Glutamatergic neuron (in vitro differentiated cells): ENCODE measurements at regions not wholly inside any gene's neighbourhood (a gene's known extent, or its start where the extent isn't known, plus 50 kb on each side); places are given as distances from the start of the nearest gene placed in this dataset.

Experiments
- DNase-seq: peaks from one replicate; pipeline ENCODE4 v3.0.0; 2022
- H3K27ac Mint-ChIP-seq: one replicate; pipeline ENCODE4 v1.8.0; 2020; ENCODE audit warnings: mild to moderate bottlenecking, mixed read lengths, inconsistent platforms; ENCODE audit not compliant: unreplicated experiment
- H3K27me3 Mint-ChIP-seq: one replicate; pipeline ENCODE4 v1.8.0; 2020; ENCODE audit warnings: mild to moderate bottlenecking, moderate library complexity, mixed read lengths, inconsistent platforms; ENCODE audit not compliant: unreplicated experiment
- H3K36me3 Mint-ChIP-seq: one replicate; pipeline ENCODE4 v1.8.0; 2020; ENCODE audit warnings: mild to moderate bottlenecking, mixed read lengths, inconsistent platforms; ENCODE audit not compliant: unreplicated experiment
- H3K4me1 Mint-ChIP-seq: one replicate; pipeline ENCODE4 v1.8.0; 2020; ENCODE audit warnings: mild to moderate bottlenecking, low read depth, mixed read lengths, inconsistent platforms; ENCODE audit not compliant: unreplicated experiment
- H3K4me3 Mint-ChIP-seq: one replicate; pipeline ENCODE4 v1.8.0; 2020; ENCODE audit warnings: mild to moderate bottlenecking, mixed read lengths, inconsistent platforms; ENCODE audit not compliant: unreplicated experiment
- H3K9me3 Mint-ChIP-seq: one replicate; pipeline ENCODE4 v1.8.0; 2020; ENCODE audit warnings: mild to moderate bottlenecking, moderate library complexity, mixed read lengths, inconsistent platforms; ENCODE audit not compliant: unreplicated experiment
- TF ChIP-seq, protein P1 (sequence below): fragments of 200-600 bp; sonication (generic); IDR thresholded peaks from one replicate; pipeline ENCODE4 v1.5.0; 2021; ENCODE audit not compliant: partially characterized antibody, unreplicated experiment

DNA sequence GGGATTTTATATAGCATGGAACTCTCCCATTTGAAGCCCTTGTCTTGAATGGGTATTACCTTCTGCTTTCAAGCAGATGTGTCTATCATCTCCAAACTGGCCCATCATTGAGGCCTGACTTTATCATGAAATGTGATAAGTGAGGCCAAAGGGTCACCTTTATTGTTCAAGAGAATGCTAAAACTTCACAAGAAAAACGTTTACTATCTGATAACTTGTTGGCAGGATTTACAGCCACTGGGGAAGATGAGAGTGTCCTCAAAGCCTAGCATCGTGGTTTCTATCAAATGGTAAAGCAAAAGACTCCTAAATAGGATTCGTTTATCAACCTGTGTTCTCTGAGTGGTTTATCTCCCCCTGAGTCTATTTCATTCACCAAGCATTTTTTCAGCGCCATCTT is 62.0 kb upstream of the CLMN start:
- Mint-ChIP-seq H3K36me3 (peaks cover 7% of the 10 kb centered on the region), H3K27me3 (peaks cover 2% of the 10 kb centered on the region), H3K4me1 (no peaks in the 10 kb centered on the region), H3K4me3 (no peak overlapping the region), H3K27ac (no peak overlapping the region), H3K9me3 (peaks cover 6% of the 10 kb centered on the region)
- TF ChIP-seq, protein P1, sequence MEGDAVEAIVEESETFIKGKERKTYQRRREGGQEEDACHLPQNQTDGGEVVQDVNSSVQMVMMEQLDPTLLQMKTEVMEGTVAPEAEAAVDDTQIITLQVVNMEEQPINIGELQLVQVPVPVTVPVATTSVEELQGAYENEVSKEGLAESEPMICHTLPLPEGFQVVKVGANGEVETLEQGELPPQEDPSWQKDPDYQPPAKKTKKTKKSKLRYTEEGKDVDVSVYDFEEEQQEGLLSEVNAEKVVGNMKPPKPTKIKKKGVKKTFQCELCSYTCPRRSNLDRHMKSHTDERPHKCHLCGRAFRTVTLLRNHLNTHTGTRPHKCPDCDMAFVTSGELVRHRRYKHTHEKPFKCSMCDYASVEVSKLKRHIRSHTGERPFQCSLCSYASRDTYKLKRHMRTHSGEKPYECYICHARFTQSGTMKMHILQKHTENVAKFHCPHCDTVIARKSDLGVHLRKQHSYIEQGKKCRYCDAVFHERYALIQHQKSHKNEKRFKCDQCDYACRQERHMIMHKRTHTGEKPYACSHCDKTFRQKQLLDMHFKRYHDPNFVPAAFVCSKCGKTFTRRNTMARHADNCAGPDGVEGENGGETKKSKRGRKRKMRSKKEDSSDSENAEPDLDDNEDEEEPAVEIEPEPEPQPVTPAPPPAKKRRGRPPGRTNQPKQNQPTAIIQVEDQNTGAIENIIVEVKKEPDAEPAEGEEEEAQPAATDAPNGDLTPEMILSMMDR, result no peak
- no peak for DNase-seq

DNA sequence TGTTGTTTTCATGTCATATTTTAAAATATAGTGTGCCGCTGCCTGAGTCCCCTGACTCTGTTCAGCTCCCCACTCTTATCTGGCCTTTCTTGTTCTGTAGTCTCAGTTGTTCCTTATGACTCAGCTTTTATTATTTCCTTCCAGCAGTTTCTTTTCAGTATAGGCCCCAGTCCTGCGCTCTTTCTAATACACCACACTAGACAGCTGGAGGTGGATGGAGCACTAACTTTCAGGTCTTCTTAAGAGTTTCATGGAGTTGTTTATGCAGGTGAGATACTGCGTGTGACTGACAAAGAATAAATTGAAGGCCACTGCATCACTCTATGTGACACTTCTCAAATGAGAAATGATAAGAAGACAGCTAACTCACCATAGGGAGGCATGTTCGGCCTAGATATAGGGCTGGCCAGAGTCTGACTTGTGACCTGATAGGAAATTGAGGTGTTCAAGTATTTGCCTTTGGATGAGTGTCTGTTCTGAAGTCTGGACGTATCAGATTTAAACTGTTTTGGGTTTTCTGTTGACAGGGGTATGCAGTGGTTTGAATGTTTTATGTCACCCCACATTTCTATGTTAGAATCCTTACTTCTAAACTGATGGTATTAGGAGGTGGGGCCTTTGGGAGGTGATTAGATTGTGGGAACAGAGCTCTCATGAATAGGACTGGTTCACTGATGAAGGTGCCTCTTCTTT is 60.8 kb upstream of the CLMN start:
- H3K27me3 Mint-ChIP-seq, result peaks cover 2% of the 10 kb centered on the region
- TF ChIP-seq, protein P1, result no peak
- H3K27ac Mint-ChIP-seq, result no peak overlapping the region
- H3K4me1 Mint-ChIP-seq, result no peaks in the 10 kb centered on the region
- H3K4me3 Mint-ChIP-seq, result no peak overlapping the region
- DNase-seq, result no peak
- peaks cover 6% of the 10 kb centered on the region for H3K9me3 Mint-ChIP-seq
- peaks cover 7% of the 10 kb centered on the region for H3K36me3 Mint-ChIP-seq

DNA sequence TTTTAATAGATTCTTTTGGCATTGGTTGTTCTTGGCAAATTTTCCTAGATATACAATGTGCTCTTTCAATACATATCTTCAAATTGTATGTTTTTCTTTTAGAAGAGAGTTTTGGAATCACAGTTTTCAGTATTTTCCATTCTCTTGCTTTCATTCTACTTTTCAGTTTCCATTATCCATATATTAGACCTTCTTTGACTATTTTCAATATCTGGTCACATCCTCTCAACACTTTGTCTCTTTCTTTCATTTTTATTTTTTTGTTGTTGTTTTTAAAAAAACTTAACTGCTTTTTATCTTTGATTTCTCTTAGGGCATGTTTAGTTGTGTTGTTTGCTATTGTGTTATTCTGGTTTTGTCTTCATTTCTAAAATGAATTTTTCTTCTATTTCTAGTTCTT is 59.9 kb upstream of the CLMN start:
- Mint-ChIP-seq H3K4me1 (no peaks in the 10 kb centered on the region), H3K27me3 (no peaks in the 10 kb centered on the region), H3K36me3 (peaks cover 7% of the 10 kb centered on the region), H3K27ac (no peak overlapping the region), H3K9me3 (peaks cover 6% of the 10 kb centered on the region), H3K4me3 (no peak overlapping the region)
- TF ChIP-seq, protein P1, result no peak
- no peak for DNase-seq

DNA sequence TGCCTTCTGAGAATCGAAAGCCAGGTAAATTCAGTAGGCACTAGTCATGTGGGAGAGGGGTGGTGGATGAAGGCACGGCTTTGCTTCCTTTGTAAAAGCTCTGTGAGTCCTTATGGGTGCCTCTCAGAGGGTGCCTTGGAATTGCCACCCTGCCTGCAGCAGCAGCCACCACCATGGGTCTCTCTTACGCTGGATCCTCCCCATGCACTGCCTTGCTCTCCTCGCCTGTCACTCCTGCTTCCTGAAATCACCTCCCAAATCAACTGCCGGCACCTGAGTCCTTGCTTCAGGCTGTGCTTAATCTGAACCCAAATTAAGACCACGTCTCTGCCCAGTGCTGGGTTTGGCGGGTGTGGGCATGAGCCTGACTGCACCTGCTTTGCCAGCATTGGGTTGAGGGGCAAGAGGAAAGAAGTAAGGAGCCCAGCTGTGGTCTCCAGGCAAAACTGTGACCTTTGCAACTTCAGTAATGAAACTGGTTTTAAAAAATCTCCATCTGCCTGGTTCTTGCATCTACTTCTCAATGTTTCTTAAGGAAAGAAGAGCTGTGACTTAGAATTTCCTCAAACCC is 55.9 kb upstream of the CLMN start:
- no peak for DNase-seq
- Mint-ChIP-seq H3K27me3 (peaks cover 2% of the 10 kb centered on the region), H3K36me3 (peaks cover 7% of the 10 kb centered on the region), H3K4me3 (no peak overlapping the region), H3K27ac (no peak overlapping the region), H3K9me3 (peaks cover 6% of the 10 kb centered on the region), H3K4me1 (peaks cover 6% of the 10 kb centered on the region)
- TF ChIP-seq, protein P1, result no peak

DNA sequence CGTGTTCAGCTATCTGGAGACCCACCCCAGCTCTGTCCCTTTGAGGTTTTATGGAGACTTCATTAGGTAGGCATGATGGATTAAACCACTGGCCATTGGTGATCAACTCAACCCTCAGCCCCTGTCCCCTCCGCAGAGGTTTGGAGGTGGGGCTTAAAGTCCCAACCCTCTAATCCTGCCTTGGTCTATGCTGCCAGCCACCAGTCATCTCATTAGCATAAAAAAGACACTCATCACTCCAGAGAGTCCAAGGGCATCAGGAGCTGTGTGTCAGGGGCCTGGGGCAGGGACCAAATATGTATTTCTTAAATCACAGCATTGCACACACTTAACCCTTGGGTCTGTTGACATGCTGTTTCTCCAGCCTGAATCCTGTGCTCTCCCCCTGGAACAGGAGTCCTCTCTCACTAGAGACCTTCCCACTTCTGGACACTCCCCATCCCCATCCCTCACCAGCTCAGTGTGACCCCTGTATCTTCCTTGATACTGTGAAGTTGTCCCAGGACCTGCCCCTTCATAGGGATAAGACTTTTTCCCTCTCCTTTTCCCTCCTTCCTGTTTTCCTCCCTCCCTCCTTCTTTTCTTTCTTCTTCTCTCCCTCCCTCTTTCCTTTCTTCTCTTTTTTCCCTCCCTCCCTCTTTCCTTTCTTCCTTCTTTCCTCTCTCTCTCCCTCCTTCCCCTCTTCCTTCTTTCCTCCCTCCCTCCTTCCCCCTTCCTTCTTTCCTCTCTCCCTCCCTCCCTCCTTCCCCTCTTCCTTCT is 54.7 kb upstream of the CLMN start:
- Mint-ChIP-seq H3K4me3 (no peak overlapping the region), H3K4me1 (peaks cover 6% of the 10 kb centered on the region), H3K27ac (no peak overlapping the region), H3K36me3 (peaks cover 4% of the 10 kb centered on the region), H3K27me3 (peaks cover 2% of the 10 kb centered on the region), H3K9me3 (peaks cover 1% of the 10 kb centered on the region)
- TF ChIP-seq, protein P1, result no peak
- DNase-seq, result no peak
